ENCODE measurements at regions not wholly inside any gene's neighbourhood (a gene's known extent, or its start where the extent isn't known, plus 50 kb on each side); places are given as distances from the start of the nearest gene placed in this dataset.

DNA sequence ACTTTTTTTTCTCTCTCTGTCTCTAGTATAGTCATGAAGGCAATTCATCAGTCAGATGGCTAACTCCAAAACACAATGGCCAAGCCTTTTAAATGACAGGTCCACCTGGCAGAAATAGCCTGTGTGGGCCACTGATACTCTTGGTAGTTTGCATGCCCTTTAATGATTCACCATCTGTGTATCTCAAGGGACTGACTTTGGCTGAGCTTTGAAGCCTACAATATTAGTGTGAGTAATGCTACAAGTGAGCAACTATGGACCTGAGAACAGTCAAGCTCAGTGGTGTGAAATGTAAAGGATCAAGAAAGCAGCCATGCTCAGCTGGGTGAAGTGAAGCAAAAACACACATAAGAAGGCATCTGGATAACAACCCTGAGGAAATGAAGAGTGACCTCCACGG is 506.9 kb downstream of the TLE1 start:
- TF ChIP-seq, protein P1, sequence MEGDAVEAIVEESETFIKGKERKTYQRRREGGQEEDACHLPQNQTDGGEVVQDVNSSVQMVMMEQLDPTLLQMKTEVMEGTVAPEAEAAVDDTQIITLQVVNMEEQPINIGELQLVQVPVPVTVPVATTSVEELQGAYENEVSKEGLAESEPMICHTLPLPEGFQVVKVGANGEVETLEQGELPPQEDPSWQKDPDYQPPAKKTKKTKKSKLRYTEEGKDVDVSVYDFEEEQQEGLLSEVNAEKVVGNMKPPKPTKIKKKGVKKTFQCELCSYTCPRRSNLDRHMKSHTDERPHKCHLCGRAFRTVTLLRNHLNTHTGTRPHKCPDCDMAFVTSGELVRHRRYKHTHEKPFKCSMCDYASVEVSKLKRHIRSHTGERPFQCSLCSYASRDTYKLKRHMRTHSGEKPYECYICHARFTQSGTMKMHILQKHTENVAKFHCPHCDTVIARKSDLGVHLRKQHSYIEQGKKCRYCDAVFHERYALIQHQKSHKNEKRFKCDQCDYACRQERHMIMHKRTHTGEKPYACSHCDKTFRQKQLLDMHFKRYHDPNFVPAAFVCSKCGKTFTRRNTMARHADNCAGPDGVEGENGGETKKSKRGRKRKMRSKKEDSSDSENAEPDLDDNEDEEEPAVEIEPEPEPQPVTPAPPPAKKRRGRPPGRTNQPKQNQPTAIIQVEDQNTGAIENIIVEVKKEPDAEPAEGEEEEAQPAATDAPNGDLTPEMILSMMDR (IDR thresholded peaks at IDR 0.05; ENCODE audit: low read depth, low read length), result no peak
- TF ChIP-seq MYC (IDR thresholded peaks at IDR 0.05; ENCODE audit: low read depth, low read length), result no peak
